ENCODE measurements at regions not wholly inside any gene's neighbourhood (a gene's known extent, or its start where the extent isn't known, plus 50 kb on each side); places are given as distances from the start of the nearest gene placed in this dataset.

DNA sequence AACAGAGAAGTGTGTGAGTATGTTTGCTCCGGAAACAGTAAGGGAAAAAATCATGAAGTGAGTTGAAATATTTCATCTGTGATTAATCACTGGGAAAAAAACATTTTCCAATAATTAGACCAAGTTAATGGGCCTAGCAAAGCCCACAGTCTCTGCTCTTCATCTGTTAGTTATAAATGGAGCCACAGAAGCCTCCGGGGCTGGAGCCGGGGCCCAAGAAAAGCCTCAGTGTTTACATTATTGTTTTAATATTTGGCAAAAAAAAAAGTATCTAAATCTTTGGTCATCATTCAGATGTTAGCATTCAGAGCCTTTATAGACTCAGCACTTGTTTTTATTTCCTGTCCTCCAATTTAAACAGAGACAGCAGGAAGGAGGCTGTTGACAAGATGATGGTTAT is 115.0 kb downstream of the UBE2U start:
- Histone ChIP-seq H3K9ac (ENCODE audit: low read length) (no peak overlapping the region), H3K36me3 (ENCODE audit: control insufficient read depth, insufficient read depth, low read length, severe bottlenecking) (no peaks in the 10 kb centered on the region), H3K4me1 (ENCODE audit: control insufficient read depth, insufficient read depth, low read length) (peaks cover 14% of the 10 kb centered on the region), H3K4me3 (ENCODE audit: low read length) (no peak overlapping the region), H3K27me3 (replicated peaks; ENCODE audit: control insufficient read depth, insufficient read depth, low read length) (peaks cover 3% of the 10 kb centered on the region), H3K9me3 (ENCODE audit: control insufficient read depth, low read length) (no peaks in the 10 kb centered on the region)
- no peak for DNase-seq (ENCODE audit: low read depth)

DNA sequence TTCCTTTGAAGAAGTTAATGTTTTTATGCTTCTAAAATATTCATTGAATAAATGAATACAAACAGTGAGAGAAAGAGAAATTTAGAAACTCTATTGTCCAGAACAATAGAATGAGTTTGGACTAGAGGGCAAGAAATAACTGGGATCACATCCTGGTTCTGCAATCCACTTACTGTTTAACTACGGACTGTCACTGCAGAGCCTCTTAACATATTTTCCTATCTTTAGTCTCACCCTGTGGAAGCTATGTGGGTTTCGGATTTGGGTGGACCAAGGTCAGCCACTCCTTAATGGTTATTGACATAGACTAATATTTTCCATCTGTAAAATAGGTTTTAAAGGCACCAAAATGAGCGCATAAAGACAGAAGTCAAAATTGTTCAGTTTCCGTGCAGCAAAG is 116.6 kb downstream of the UBE2U start:
- Histone ChIP-seq H3K9me3 (ENCODE audit: control insufficient read depth, low read length) (no peaks in the 10 kb centered on the region), H3K36me3 (ENCODE audit: control insufficient read depth, insufficient read depth, low read length, severe bottlenecking) (no peaks in the 10 kb centered on the region), H3K4me3 (ENCODE audit: low read length) (no peak overlapping the region), H3K27me3 (replicated peaks; ENCODE audit: control insufficient read depth, insufficient read depth, low read length) (peaks cover 3% of the 10 kb centered on the region), H3K9ac (ENCODE audit: low read length) (no peak overlapping the region), H3K4me1 (ENCODE audit: control insufficient read depth, insufficient read depth, low read length) (peaks cover 14% of the 10 kb centered on the region)
- DNase-seq (ENCODE audit: low read depth), result no peak

DNA sequence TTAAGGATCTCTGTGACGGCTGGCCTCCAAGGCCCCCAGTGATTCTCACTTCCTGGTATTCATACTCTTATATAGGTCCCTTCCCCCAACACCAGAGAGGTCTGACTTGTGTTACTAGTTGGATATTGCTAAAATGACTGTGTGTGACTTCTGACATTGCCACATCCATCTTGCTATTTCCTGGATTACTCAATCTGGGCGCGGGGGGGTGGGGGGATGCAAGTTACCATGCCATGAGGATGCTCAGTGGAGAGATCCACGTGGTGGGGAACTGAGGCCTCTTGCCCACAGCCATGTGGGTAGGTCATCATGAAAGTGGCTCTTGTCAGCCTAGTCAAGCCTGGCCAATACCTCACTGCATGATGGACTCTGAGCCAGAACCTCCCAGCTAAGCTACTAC is 117.0 kb downstream of the UBE2U start:
- Histone ChIP-seq H3K36me3 (ENCODE audit: control insufficient read depth, insufficient read depth, low read length, severe bottlenecking) (no peaks in the 10 kb centered on the region), H3K4me3 (ENCODE audit: low read length) (no peak overlapping the region), H3K9ac (ENCODE audit: low read length) (no peak overlapping the region), H3K27me3 (replicated peaks; ENCODE audit: control insufficient read depth, insufficient read depth, low read length) (peaks cover 3% of the 10 kb centered on the region), H3K4me1 (ENCODE audit: control insufficient read depth, insufficient read depth, low read length) (peaks cover 14% of the 10 kb centered on the region), H3K9me3 (ENCODE audit: control insufficient read depth, low read length) (no peaks in the 10 kb centered on the region)
- DNase-seq (ENCODE audit: low read depth), result peak; percentile 58

DNA sequence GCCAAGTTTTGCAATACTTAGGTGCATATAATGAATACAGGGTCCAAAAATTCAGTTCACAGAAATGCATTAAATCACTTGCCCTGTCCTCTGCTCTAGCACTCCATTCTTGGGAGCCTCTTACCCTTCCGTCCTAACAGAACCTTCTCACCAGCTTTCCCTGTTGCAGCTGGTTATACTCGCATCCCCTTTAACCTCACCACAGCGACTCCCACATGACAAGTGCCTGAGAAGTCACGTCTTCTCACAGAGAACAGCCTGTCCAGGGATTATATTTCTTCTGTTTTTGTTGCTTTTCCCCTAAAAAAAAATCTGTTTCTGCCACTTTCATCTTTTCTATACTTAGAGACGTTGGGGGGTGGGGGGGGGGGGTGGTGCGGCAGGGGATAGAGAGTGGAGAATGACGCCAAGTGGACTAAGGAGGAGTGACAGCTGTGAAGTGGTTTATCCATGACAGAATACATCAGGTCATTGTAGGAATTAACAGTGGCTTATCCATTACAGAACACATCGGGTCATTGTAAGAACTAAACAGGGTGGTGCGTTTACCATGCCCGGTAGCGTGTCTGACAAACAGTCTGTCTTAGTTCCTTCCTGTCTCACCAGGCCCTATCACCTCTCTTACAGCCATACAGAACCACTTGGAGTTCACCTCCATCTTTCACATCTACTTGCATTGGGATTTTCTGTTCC is 117.6 kb downstream of the UBE2U start:
- Histone ChIP-seq H3K36me3 (ENCODE audit: control insufficient read depth, insufficient read depth, low read length, severe bottlenecking) (no peaks in the 10 kb centered on the region), H3K9ac (ENCODE audit: low read length) (no peak overlapping the region), H3K27me3 (replicated peaks; ENCODE audit: control insufficient read depth, insufficient read depth, low read length) (peaks cover 3% of the 10 kb centered on the region), H3K9me3 (ENCODE audit: control insufficient read depth, low read length) (no peaks in the 10 kb centered on the region), H3K4me1 (ENCODE audit: control insufficient read depth, insufficient read depth, low read length) (peaks cover 14% of the 10 kb centered on the region), H3K4me3 (ENCODE audit: low read length) (no peak overlapping the region)
- no peak for DNase-seq (ENCODE audit: low read depth)

DNA sequence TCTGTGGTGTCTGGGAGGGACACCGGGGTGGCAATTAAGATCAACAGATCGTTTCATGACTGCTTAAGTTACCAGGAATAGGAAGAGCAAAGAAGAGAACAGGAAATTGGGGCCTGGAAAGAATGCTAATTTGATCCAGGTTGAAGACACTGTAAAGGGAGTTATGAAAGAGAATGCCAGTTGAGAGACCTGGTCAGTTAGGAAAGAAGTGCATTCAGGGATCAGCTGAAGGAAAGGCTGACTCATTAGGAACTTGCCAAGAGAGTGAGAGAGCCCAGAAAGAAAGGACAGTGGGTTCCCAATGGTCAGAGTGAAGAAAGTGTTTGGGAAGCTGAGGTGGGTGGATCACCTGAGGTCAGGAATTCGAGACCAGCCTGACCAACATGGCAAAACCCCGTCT is 119.6 kb downstream of the UBE2U start:
- Histone ChIP-seq H3K9ac (ENCODE audit: low read length) (no peak overlapping the region), H3K27me3 (replicated peaks; ENCODE audit: control insufficient read depth, insufficient read depth, low read length) (peaks cover 15% of the 10 kb centered on the region), H3K36me3 (ENCODE audit: control insufficient read depth, insufficient read depth, low read length, severe bottlenecking) (no peaks in the 10 kb centered on the region), H3K4me3 (ENCODE audit: low read length) (no peak overlapping the region), H3K4me1 (ENCODE audit: control insufficient read depth, insufficient read depth, low read length) (peaks cover 14% of the 10 kb centered on the region), H3K9me3 (ENCODE audit: control insufficient read depth, low read length) (no peaks in the 10 kb centered on the region)
- peak; percentile 44 for DNase-seq (ENCODE audit: low read depth)

DNA sequence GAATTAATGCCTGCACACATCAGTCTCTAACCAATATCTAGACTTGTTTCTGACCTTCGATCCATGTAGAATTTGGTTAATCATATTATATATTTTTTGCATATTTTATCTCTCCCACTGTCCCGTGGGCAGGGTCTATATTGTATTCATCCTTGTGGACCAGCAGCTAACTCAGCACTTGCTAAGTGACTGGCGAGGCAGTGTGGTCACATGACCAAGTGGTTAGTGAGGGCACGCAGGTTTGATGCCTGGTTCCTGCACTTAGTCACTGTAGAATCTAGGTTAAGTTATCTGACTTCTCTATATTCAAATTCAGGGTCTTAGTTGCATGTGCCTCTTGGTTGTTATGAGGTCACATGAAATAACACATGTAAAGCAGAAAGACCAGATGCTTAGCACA is 120.5 kb downstream of the UBE2U start:
- DNase-seq (ENCODE audit: low read depth), result no peak
- H3K4me1 ChIP-seq (ENCODE audit: control insufficient read depth, insufficient read depth, low read length), result peaks cover 14% of the 10 kb centered on the region
- no peaks in the 10 kb centered on the region for H3K9me3 ChIP-seq (ENCODE audit: control insufficient read depth, low read length)
- no peak overlapping the region for H3K4me3 ChIP-seq (ENCODE audit: low read length)
- H3K9ac ChIP-seq (ENCODE audit: low read length), result no peak overlapping the region
- H3K36me3 ChIP-seq (ENCODE audit: control insufficient read depth, insufficient read depth, low read length, severe bottlenecking), result no peaks in the 10 kb centered on the region
- H3K27me3 ChIP-seq (replicated peaks; ENCODE audit: control insufficient read depth, insufficient read depth, low read length), result peaks cover 15% of the 10 kb centered on the region

DNA sequence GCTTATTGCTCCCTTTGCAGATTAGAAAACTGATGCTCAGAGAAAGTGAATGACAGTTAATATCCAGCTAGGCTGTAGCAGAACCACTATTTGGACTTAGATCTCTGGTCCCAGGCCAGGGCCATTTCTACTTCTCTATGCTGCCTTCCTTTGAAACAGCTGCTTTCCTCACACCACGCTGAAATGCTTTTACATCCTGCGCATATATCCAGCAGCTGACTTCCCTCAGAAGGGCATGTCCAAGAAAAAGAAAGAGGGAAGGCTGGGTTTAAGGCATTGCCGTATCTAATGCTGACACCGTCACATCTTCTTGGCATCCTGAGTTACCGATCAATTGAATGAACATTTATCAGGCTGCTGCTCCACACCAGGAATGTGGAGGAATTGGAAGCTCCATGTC is 122.4 kb downstream of the UBE2U start:
- Histone ChIP-seq H3K36me3 (ENCODE audit: control insufficient read depth, insufficient read depth, low read length, severe bottlenecking) (no peaks in the 10 kb centered on the region), H3K4me1 (ENCODE audit: control insufficient read depth, insufficient read depth, low read length) (peaks cover 1% of the 10 kb centered on the region), H3K9me3 (ENCODE audit: control insufficient read depth, low read length) (no peaks in the 10 kb centered on the region), H3K4me3 (ENCODE audit: low read length) (no peak overlapping the region), H3K27me3 (replicated peaks; ENCODE audit: control insufficient read depth, insufficient read depth, low read length) (peaks cover 19% of the 10 kb centered on the region), H3K9ac (ENCODE audit: low read length) (no peak overlapping the region)
- DNase-seq (ENCODE audit: low read depth), result no peak

DNA sequence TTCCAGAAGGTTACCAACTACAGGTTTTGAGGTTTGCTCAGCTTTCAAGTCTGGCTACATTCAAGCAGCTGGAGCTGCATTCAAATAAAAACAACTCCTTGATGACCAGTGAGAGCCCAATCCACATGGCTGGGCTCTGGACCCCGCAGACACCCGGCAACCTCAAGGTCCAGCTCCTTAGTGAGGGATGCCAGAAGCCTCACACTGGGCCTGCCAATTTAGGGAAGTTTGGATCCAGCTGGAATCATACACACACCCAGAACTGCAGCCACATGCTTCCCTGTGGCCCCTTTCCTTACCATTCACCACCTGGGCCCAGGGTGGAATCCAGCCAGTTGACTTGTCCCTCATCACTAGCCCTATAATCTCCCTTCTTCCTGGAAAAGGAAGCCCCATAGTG is 123.7 kb downstream of the UBE2U start:
- DNase-seq (ENCODE audit: low read depth), result no peak
- Histone ChIP-seq H3K9me3 (ENCODE audit: control insufficient read depth, low read length) (no peaks in the 10 kb centered on the region), H3K27me3 (replicated peaks; ENCODE audit: control insufficient read depth, insufficient read depth, low read length) (peaks cover 19% of the 10 kb centered on the region), H3K4me1 (ENCODE audit: control insufficient read depth, insufficient read depth, low read length) (no peaks in the 10 kb centered on the region), H3K9ac (ENCODE audit: low read length) (no peak overlapping the region), H3K36me3 (ENCODE audit: control insufficient read depth, insufficient read depth, low read length, severe bottlenecking) (no peaks in the 10 kb centered on the region), H3K4me3 (ENCODE audit: low read length) (no peak overlapping the region)

DNA sequence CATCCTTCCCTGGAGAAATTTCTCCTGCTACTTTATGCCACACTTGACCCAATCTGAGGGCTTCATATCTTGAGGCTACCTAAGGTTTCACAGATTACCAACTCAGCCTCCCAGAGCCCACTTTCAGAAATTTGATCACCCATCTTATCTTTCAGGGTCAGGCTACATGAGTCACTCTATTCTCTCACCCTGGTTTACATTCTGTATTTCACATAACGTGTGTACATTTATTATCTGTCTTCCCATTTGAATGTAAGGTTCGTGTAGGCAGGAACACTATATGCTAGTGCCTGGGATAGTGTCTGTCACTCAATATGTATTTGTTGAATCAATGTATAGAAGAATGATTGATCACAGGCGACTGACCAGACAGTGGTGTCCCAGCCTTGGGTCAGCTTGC is 124.8 kb downstream of the UBE2U start:
- DNase-seq (ENCODE audit: low read depth), result no peak
- H3K27me3 ChIP-seq (replicated peaks; ENCODE audit: control insufficient read depth, insufficient read depth, low read length), result peaks cover 19% of the 10 kb centered on the region
- H3K9me3 ChIP-seq (ENCODE audit: control insufficient read depth, low read length), result no peaks in the 10 kb centered on the region
- H3K4me1 ChIP-seq (ENCODE audit: control insufficient read depth, insufficient read depth, low read length), result no peaks in the 10 kb centered on the region
- H3K36me3 ChIP-seq (ENCODE audit: control insufficient read depth, insufficient read depth, low read length, severe bottlenecking), result no peaks in the 10 kb centered on the region
- H3K9ac ChIP-seq (ENCODE audit: low read length), result no peak overlapping the region
- no peak overlapping the region for H3K4me3 ChIP-seq (ENCODE audit: low read length)

DNA sequence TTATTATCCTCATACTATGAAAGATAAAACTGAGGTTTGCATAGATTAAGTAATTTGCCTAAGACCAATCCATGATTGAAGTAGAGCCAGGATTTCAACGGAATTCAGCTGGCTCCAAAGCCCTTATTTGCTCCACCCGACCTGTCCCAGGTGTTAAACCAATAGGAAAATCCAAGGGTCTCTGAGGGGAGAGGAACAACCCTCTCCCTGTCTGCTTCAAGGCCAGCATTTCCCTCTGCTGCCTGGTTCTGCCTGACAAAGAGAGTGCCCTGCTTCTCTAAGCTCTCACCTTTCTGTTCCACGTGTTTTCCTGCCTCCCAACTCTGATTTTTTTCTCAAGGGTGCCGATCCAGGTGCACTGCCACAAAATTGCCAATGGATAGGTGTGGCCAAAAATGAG is 127.4 kb downstream of the UBE2U start:
- DNase-seq (ENCODE audit: low read depth), result no peak
- no peaks in the 10 kb centered on the region for H3K9me3 ChIP-seq (ENCODE audit: control insufficient read depth, low read length)
- no peak overlapping the region for H3K9ac ChIP-seq (ENCODE audit: low read length)
- no peaks in the 10 kb centered on the region for H3K4me1 ChIP-seq (ENCODE audit: control insufficient read depth, insufficient read depth, low read length)
- no peaks in the 10 kb centered on the region for H3K36me3 ChIP-seq (ENCODE audit: control insufficient read depth, insufficient read depth, low read length, severe bottlenecking)
- peaks cover 21% of the 10 kb centered on the region for H3K27me3 ChIP-seq (replicated peaks; ENCODE audit: control insufficient read depth, insufficient read depth, low read length)
- H3K4me3 ChIP-seq (ENCODE audit: low read length), result no peak overlapping the region

DNA sequence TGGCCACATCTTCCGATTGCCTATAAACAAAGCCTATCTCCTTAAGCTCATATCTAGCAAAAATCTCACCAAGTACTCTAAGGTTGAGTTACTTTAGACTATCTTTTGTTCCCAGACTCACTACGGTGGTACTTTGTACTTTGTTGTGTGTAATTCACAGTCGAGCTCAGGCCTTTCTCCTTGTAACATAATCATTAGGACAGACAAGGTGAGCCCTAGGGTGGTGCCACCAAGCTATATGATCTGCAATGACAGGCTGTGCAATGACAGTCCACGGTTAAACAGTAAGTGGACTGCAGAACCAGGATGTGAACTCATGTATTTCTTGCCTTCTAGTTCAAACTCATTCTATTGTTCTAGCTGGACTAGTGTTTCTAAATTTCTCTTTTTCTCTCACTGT is 132.2 kb downstream of the UBE2U start:
- no peak overlapping the region for H3K4me3 ChIP-seq (ENCODE audit: low read length)
- DNase-seq (ENCODE audit: low read depth), result no peak
- H3K27me3 ChIP-seq (replicated peaks; ENCODE audit: control insufficient read depth, insufficient read depth, low read length), result peaks cover 3% of the 10 kb centered on the region
- no peaks in the 10 kb centered on the region for H3K36me3 ChIP-seq (ENCODE audit: control insufficient read depth, insufficient read depth, low read length, severe bottlenecking)
- no peaks in the 10 kb centered on the region for H3K9me3 ChIP-seq (ENCODE audit: control insufficient read depth, low read length)
- H3K9ac ChIP-seq (ENCODE audit: low read length), result no peak overlapping the region
- no peaks in the 10 kb centered on the region for H3K4me1 ChIP-seq (ENCODE audit: control insufficient read depth, insufficient read depth, low read length)

DNA sequence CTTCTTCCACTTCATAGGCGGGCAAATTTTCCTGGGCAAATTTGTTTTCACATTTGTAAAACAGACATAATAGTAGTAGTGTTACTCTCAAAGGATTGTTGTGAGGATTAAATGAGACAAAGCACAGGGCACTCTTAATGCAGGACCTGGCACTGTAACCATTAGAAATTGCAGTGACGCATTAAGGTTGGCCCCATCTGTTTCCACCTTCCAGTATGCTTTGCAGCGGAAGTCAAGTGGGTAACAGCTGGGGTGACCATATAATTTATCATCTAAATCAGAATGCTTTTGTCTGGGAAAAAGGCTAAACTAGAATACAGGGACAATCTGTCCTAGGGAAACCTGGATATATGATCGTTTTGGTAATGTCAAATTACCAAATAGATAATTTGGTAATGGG is 132.5 kb upstream of the CACHD1 start:
- no peaks in the 10 kb centered on the region for H3K4me1 ChIP-seq (ENCODE audit: control insufficient read depth, insufficient read depth, low read length)
- no peaks in the 10 kb centered on the region for H3K9me3 ChIP-seq (ENCODE audit: control insufficient read depth, low read length)
- DNase-seq (ENCODE audit: low read depth), result no peak
- no peaks in the 10 kb centered on the region for H3K36me3 ChIP-seq (ENCODE audit: control insufficient read depth, insufficient read depth, low read length, severe bottlenecking)
- no peak overlapping the region for H3K9ac ChIP-seq (ENCODE audit: low read length)
- H3K4me3 ChIP-seq (ENCODE audit: low read length), result no peak overlapping the region
- peaks cover 3% of the 10 kb centered on the region for H3K27me3 ChIP-seq (replicated peaks; ENCODE audit: control insufficient read depth, insufficient read depth, low read length)
